HG03520 (cell line): ENCODE measurements at regions not wholly inside any gene's neighbourhood (a gene's known extent, or its start where the extent isn't known, plus 50 kb on each side); places are given as distances from the start of the nearest gene placed in this dataset.

Experiments
- ATAC-seq: cut with Tn5 transposase; IDR thresholded peaks from one replicate; pipeline ENCODE4 v1.9.1; 2021; ENCODE audit warnings: mild to moderate bottlenecking, moderate library complexity; ENCODE audit not compliant: unreplicated experiment

GRCh38 chr1:98216304-98216703 is 295.5 kb upstream of the DPYD start:
- ATAC-seq, result no peak

GRCh38 chr1:98211271-98211845 is 290.5 kb upstream of the DPYD start:
- no peak for ATAC-seq

GRCh38 chr1:98210563-98210962 is 289.7 kb upstream of the DPYD start:
- no peak for ATAC-seq

- ATAC-seq, result no peak
Observed at GRCh38 chr1:98210064-98210463, 289.2 kb upstream of the DPYD start.

GRCh38 chr1:98205291-98206017 is 284.6 kb upstream of the DPYD start:
- no peak for ATAC-seq

- no peak for ATAC-seq
Observed at GRCh38 chr1:98203466-98203865, 282.6 kb upstream of the DPYD start.

GRCh38 chr1:98201666-98202081 is 280.8 kb upstream of the DPYD start:
- ATAC-seq, result no peak

GRCh38 chr1:98197356-98197755 is 276.5 kb upstream of the DPYD start:
- no peak for ATAC-seq

- no peak for ATAC-seq
Observed at GRCh38 chr1:98196012-98196411, 275.2 kb upstream of the DPYD start.

- ATAC-seq, result no peak
Observed at GRCh38 chr1:98188774-98189173, 267.9 kb upstream of the DPYD start.

- no peak for ATAC-seq
Observed at GRCh38 chr1:98184856-98185255, 264.0 kb upstream of the DPYD start.

GRCh38 chr1:98181036-98181764 is 260.4 kb upstream of the DPYD start:
- ATAC-seq, result no peak

- no peak for ATAC-seq
Observed at GRCh38 chr1:98179151-98179773, 258.4 kb upstream of the DPYD start.

GRCh38 chr1:98177751-98178150 is 256.9 kb upstream of the DPYD start:
- no peak for ATAC-seq

- no peak for ATAC-seq
Observed at GRCh38 chr1:98176936-98177335, 256.1 kb upstream of the DPYD start.

- ATAC-seq, result no peak
Observed at GRCh38 chr1:98176414-98176813, 255.6 kb upstream of the DPYD start.

- no peak for ATAC-seq
Observed at GRCh38 chr1:98172578-98172977, 251.7 kb upstream of the DPYD start.

- no peak for ATAC-seq
Observed at GRCh38 chr1:98172022-98172421, 251.2 kb upstream of the DPYD start.

- ATAC-seq, result no peak
Observed at GRCh38 chr1:98164509-98164908, 243.7 kb upstream of the DPYD start.

- no peak for ATAC-seq
Observed at GRCh38 chr1:98157524-98158313, 236.9 kb upstream of the DPYD start.

GRCh38 chr1:98147280-98147679 is 226.4 kb upstream of the DPYD start:
- no peak for ATAC-seq
